Activated CD4-positive, alpha-beta T cell treated with anti-CD3 and anti-CD28 coated beads for 48 hours (primary cell): ENCODE measurements at regions not wholly inside any gene's neighbourhood (a gene's known extent, or its start where the extent isn't known, plus 50 kb on each side); places are given as distances from the start of the nearest gene placed in this dataset.
"Not testable (repeated sequence)": the region's sequence is repeated elsewhere in the genome, so short reads cannot be mapped to it uniquely, and the experiment has no call there.

ENCODE experiments used
- DNase-seq: peaks from one replicate; pipeline ENCODE4 v3.0.0-alpha.2; 2020

DNA sequence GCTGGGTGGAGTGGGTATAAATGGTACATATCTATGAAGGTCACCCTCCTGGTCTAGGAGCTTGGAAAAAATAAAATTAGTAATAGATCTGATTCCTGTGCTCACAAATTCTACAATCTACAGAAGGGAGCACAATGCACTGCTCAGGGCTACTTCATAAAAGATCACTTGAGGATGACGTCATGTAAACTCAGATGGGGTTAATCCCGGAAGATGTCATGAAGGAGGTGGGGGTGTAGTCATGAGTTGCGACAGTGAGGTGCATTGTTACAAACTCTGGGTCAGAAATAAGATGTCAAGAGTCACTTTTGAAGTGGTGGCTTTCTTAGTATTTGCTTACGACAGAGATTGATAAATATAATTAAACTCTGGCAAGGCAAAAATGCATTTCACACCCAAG lies 68.2 kb downstream of the LHX9 start:
- DNase-seq: no peak

DNA sequence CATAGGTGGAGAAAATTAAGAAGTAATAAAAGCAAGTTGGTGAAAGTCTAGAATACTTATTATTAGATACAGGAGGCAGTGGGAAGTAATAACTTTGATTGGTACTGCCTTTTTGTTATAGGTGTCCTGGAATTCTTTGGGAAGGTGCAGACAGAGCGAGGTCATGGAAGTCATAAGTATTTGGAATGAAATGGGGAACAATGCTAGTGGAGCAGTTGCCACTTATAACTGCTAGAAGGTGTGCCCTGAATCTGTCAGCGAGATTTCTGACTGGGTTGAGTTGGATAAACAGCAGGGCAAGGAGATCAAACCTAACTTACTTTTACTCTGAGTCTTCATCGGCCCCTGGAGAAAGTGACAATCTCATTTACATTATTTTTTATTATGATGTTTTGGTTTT lies 69.6 kb downstream of the LHX9 start:
- DNase-seq: no peak

DNA sequence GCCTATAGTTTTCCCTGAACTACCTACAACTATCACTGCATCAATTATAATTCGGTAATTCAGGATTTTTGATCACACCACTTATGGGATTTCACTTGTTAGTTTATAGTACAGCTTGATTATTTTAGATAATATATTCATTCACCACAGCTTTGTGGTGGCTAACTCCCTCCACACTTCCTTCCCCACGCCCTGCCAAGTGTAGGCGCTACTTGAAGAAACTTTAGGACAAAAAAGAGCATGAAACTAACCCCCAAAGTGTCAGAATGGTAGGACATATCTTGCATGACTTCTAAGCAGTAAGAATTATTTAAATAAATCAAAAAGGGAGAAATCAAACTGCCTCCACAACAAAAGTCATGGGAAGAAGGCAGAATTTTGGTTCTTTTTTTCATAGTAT lies 70.1 kb downstream of the LHX9 start:
- no peak for DNase-seq

DNA sequence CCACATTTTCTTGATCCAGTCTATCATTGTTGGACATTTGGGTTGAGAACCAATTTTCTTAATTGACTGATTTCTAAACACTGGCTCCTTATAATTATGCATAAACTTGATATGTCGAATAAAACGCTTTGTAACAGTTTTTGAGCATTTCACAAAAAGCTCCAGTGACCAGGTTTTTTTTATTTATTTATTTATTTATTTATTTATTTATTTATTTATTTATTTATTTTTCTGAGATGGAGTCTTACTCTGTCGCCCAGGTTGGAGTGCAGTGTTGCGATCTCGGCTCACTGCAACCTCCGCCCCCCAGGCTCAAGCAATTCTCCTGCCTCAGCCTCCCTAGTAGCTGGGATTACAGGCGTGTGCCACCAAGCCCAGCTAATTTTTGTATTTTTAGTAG lies 71.4 kb downstream of the LHX9 start:
- not testable (repeated sequence) for DNase-seq

DNA sequence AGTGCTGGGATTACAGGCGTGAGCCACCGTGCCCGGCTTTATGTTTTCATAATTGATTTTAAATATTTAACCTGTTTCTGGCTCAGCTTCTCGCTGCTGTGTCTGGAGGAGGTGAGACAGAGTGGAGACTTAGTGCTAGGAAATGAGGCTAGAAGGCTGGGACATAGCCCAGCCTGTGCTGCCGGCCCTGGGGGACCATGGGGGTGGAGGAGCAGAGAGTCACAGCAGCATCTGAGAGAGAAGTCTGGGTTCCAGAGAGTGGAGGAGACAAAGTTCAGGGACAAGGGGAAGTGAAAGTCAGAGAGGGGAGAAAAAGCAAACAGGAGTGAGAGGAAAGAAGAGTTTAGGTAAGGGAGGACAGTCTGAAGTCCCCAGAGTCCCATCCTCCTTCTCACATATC lies 71.9 kb downstream of the LHX9 start:
- no peak for DNase-seq

DNA sequence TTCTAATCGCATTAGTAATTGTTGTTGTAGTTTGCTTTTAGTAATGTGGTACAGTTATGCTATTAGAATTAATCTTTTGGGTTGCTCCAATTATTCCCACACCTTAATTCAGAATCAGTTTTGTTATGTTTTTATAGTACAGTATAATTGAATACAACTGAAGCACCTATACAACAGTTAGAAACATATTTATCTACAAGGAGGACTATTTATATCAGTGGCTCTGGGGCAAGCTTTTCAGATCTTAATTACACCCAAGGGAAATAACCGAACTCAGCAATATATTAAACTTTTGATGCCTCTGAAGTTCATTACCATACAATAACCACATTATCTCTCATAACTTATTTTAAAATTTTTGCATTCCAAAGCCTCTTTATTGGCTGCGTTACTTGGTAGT lies 74.4 kb downstream of the LHX9 start:
- no peak for DNase-seq

DNA sequence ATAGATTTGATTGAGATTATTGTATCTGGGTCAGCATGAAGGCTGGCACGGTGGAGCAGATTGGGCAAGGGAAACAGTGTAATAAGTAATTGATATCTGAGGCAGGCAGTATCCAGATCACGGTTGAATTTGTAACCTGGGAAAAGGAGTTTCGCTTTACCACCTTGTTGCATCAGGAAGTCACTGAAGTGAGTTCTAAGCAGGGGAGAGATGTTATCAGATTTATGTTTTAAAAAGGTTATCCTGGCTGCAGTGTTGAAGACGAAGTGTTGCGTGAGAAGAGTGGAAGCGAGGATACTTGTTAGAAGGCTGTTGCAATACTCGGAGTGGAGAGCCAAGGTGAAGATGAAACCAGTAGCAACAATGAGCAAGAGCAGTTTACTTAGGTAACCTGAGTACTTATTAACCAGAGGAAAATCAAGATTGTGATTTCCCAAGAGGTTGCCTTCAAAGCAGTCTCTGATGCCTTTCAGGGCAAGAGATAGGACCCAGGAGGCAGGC lies 77.8 kb downstream of the LHX9 start:
- DNase-seq: no peak

DNA sequence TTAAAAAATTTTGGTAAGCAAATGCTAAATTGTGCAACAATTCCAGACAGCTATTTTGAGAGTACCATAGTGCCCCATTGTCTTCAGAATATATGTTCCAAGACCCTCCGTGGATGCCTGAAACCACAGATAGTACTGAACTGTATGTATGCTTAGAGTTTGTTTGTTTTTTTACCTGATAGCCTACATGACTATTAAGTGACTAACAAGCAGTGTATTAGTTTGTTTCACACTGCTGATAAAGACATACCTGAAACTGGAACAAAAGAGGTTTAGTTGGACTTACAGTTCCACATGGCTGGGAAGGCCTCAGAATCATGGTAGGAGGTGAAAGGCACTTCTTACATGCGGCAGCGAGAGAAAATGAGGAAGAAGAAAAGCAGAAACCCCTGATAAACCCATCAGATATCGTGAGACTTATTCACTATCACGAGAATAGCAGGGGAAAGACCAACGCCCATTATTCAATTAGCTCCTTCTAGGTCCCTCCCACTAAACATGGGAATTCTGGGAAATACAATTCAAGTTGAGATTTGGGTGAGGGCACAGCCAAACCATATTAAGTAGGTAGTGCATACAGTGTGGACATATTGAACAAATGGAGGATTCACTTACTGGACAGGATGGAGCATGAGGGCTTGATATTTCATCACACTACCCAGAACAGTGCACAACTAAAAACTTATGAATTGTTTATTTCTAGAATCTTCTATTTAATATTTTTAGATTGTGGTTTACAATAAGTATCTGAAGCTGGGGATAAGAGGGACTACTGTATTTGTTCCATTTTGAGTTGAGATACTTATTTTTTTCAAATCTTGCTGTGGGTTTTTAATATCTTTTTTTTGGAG lies 78.5 kb downstream of the LHX9 start:
- DNase-seq: no peak

DNA sequence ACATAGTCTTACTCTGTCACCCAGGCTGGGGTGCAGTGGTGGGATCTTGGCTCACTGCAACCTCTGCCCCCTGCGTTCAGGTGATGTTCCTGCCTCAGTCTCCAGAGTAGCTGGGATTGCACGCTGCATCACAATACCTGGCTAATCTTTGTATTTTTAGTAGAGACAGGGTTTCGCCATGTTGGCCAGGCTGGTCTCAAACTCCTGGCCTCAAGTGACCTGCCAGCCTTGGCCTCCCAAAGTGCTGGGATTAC lies 79.0 kb downstream of the LHX9 start:
- DNase-seq: not testable (repeated sequence)

DNA sequence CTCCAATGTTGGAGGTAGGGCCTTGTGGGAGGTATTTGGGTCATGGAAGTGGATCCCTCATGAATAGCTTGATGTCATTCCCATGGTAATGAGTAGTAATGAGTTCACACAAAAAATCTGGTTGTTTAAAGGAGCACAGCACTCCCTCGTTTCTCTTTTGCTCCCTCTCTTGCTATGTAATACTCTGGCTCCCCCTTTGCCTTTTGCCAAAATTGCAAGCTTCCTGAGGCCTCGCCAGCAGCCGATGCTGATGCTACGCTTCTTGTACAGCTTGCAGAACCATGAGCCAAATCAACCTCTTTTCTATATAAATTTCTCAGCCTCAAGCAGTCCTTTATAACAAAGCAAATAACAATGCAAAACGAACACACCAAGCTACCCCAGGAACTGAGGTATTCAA lies 80.9 kb downstream of the LHX9 start:
- no peak for DNase-seq

DNA sequence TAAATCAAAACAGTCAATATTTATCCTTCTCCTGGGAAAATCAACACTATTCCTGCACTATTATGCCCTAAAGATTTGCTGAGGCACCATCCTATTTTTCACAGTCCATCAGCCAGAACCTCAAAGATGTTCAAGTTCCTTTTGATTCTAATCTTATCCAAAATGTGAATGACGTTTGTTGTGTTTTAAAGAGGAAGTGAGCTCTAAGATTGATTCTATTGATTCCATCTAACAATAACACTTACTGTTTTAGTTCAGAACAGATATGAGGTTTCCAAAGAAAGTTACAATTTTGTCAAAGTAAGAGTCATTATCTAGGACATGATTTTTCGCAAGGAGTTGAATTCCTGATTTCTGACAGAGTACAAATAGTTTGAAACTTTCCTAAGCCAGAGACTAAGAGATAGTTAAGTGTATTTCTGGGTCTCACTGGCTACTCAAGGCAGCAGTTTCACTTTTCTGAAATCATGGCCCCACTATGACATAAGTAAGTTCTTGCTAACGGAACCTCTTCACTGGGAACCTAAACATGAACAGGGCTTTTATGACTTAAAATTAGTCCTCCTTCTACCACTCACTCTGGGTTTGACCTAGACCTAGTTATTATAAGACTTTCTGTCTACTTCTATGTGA lies 84.7 kb downstream of the LHX9 start:
- DNase-seq: no peak

DNA sequence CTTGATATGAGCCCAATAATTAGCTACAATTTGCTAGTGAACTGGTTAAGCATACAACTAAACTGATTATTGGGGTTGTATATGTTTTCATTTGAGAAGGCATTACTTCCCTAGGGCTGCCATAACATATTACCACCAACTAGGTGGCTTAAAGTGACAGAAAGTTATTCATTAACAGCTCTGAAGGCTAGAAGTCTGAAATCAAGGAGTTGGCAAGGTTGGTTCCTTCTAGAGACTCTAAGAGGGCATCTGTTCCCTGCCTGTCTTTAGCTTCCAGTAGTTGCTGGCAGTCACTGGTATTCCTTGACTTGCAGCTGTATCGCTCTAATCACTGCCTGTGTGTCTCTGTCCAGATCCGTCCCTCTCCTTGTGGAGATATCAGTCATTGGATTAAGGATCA lies 86.3 kb downstream of the LHX9 start:
- DNase-seq: no peak

DNA sequence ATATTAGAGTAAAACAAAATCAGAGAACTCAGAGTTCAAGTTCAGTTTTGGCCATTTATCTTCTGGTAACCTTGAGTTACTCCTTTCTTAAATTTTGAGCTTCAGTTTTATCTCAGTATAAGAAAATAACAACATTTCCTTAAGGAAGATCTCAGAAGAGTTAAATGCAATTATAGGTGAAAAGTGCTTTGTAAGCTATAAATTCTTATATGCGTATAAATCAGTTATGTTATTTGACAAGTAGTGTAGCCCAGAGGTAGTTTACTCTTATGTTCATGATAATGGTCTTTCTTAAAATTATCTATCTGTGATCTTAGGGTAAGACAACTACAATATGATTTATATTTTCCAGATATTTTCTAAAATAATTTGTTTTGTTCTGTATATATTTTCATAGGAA lies 89.8 kb downstream of the LHX9 start:
- no peak for DNase-seq

DNA sequence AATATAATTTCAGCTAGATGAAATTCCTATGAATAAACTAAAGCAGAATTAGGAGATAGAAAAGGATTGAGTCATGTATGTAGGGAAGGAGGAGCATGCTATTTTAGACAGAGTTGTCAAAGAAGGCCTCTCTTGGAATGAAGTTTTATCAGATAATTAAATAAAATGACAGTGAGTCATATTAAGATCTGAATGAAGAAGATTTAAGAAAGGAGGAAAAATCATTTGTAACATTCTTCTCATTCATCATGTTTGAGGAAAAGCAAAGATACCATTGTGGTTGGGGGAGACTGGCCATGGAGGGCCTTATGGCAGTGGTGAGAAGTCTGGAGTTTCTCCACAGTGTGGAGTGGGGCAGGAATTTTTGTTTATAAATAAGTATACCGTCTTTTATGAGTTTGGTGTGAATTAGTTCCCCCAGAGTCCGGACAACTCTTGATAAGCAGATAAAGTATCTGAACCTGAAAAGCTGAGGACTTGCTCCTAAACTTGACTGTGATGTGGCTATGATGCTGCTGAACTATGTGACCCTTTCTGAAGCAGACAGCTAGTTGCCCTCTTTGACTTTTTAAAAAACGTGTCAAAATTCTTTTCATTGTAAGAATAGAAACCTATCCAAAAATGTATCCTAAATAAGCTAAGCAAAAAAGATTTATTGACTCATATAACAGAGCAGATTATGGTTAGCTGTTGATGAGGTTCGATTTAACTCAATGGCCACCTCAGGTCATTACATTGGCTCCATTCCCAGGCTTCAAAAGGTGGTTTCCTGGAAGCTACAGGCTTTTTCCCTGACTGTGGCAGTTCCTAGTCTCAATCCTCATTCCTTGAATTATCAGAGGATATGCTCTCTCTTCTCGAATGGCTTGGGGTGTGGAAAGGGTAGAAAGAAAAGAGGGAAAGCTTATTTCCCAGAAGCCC lies 90.8 kb downstream of the LHX9 start:
- no peak for DNase-seq

DNA sequence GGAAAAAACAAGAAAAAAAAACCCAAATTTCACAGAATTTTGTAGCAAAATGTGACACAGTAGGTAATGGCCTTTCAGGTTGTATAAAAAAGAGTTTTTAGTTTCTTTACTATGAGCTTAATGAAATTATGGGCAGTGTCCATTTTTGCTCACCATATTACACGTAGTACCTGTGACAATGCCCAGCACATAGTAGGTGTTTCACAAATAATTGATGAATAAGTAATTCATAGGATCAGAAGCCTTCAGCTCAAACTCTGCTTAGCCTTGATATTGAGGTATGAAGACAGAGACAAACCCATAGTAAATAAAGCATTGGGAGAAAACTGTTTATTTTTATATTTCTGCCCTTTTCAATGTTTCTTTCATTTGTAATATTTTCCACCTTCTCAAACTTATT lies 97.2 kb downstream of the LHX9 start:
- no peak for DNase-seq

DNA sequence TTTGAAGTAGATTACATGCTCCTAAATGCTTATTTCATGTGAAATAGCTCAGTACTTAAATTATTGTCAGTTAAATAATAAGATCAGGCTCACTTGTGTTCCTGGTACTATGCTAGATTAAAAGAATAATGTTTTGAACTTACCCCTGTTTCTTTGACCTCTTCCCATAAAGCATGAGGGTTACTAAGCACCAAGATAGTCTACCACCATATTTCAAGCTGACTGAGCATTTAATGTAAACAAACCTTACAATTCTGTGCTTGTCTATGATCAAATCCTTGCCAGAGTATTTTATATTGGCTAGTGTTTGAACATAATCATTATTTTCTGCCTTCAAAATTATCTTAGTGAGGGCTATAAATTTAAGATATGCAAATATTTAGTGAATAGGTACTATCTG lies 98.1 kb downstream of the LHX9 start:
- DNase-seq: no peak

DNA sequence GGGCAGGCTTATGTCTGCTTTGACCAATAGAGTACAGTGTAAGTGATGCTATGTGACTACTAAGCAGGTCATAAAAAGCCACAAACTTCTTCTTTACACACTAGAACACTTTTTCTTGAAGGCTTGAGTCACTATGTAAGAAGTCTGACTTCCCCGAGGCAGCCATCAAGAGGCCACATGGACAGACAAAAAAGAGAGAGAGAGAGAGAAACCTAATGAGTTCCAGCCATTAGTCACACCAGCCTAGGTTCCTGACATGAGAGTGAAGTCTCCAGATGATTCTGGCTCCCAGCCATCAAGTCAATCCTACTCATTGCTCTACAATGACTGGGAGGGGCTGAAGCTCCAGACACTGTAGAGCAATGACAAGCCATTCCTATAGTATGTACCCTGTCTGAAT lies 101.4 kb downstream of the LHX9 start:
- peak; percentile 4 for DNase-seq

DNA sequence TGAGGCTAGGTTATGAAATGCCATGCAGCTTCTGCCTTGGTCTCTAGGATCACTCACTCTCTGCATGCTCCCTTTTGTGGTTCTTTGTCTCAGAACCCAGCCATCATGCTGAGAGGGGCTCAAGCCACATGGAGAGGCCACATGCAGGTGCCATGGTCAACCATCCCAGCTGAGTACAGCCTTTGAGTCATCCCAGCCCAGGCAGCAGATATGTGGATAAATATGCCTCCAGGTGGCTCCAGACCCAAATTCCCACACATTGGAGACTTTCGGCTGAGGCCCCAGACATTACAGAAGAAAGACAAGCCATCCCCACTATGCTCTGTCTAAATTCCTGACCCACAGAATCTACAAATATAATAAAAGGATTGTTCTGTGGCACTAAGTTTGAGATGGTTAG lies 102.0 kb downstream of the LHX9 start:
- DNase-seq: no peak

DNA sequence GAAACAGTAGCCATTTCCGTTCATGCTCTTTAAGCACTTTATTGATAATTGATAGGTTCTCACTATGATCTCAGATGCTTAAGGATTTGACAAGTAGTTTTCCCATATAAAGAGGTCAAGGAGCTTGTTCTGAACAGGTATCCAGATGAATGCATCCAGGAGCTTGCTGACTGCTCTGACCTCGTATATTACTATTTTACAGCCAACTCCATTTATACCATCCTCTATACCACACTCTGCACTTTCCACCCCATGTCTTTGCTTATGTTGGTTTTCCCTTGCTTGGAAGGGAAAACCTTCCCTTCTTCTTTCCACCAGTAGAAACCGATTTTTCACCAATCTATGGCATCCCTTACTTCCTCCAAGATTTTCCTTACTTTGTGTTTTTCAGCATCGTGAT lies 107.2 kb downstream of the LHX9 start:
- no peak for DNase-seq

DNA sequence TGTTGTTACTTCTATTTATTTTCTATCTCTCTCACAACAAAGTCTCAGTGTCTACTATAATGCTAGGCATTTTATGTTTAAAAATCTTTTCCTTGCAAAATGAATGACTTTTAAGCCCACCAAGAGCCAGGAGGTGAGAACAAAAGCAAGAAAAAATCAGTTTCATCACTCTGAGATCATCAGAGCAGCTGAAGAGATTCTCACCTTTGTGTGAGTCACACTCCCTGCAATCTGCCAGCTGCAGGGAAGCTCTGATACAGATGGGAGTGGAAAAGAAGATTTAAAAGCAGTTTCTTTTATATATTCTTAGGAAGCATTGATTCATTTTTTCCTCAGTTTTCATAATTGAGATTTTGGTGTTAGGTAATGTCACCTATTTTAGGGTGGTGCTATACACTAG lies 107.6 kb downstream of the LHX9 start:
- peak; percentile 12 for DNase-seq

DNA sequence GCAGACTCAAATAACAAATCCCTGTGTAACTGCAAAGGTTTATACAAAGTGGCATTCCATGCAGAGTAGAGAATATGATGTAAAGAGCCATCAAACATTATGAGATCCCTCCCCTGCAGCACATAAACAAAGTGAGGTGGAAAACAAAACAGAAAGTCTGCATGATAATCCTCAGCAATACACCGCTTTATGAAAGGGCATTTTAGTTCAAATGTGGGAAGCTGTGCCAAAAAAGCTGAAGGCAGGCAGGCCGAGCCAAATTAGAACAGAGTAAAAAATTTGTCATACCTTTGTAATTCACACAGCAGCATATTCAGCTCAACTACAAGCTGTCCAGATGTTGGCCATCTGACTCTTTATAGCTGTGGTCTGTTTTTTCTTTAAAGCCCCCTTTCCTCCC lies 113.5 kb downstream of the LHX9 start:
- no peak for DNase-seq

DNA sequence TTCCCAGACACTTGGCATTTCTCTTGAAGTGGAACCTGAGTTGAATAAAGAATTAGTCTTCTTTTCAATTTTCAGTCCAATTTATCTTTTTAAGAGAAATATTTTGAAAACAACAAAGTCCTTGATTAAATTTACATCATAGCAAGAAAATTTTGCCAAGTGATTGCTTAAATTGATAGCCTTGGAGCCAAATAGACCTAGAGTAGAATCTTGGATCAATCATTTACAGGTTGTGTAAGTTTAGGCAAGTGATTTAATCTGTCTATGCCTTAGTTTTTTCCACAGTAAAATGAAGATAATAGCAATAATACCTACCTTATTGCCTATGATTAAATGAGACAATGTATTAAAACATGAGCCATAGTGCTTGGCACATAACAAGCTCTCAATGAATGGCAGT lies 113.9 kb downstream of the LHX9 start:
- no peak for DNase-seq

DNA sequence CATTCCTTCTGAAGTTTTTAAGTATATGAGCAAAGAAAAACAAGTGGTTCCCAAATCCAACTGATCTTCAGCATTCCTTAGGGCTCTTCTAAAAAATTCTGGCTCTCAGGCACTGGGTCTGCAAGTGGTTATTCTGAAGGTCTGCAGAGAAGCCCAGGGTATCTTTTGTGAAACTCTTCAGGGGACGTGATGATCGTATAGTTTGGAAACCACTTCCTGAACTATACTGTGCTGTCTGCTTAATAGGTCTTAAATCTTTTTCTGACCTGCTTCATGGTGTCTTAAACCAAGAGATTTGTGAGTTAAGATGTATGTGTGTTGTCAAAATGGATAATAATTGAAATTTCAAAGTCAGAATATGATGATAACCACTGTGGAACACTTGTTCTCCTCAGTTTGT lies 115.5 kb downstream of the LHX9 start:
- DNase-seq: no peak

DNA sequence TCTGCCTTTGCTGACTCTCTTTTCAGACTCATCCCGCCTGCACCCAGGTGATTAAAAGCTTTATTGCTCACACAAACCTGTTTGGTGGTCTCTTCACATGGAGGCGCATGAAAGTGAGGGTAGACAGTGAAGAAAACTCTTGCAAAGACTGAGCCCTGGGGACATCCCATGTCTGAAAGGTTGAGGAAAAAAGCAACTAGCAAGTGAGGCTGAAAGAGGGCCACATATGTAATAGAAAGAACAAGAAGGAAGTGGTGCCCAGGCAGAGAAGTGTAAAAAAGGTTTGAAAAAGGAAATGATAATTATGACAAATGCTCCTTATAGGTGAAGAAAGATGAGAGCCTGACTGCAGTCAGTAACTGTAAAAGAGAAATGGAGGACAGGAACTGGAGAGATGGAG lies 115.9 kb upstream of the NEK7 start:
- DNase-seq: no peak
